HG02885 (cell line): ENCODE measurements at regions not wholly inside any gene's neighbourhood (a gene's known extent, or its start where the extent isn't known, plus 50 kb on each side); places are given as distances from the start of the nearest gene placed in this dataset.
"Not testable (repeated sequence)": the region's sequence is repeated elsewhere in the genome, so short reads cannot be mapped to it uniquely, and the experiment has no call there.

ENCODE experiments used
- ATAC-seq: cut with Tn5 transposase; IDR thresholded peaks from one replicate; pipeline ENCODE4 v1.9.1; 2021; ENCODE audit warnings: mild to moderate bottlenecking; ENCODE audit not compliant: unreplicated experiment, poor library complexity

- ATAC-seq = no peak
Observed at GRCh38 chr2:31739161-31739560, 158.4 kb upstream of the SRD5A2 start.

DNA sequence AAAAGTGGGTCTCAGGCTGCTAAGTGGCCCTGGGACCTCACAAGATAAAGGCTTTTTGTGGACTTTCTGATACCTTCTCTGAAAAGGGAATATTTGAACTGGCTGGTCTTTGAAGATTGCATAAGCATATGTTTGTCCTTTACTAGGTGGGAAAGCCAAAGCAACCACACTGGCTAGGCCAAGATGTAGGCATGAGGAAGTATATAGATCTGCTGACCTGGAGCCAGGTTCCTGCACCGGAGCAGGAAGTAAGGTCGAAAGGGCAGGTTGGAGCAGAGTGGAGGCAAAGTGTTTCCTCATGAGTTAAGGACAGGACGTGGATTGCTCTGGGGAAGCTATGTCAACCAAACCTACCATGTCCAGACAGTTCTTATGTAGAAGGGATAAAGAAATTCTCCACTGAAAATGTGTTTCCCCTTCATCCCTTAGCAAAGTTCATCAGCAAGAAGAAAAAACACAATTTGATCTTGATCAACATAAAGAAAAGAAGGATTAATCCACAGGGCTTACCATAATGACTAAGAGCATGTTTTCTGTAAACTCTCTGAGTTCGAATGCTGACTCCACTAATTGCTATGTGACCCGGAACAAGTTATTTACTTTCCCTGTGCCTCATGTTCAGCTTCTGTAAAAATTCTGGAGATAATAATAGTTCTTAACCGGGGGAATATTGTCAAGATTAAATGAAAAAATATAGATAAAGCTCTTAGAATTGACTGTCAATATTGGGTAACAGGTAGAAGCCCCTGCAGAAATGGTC, 156.1 kb upstream of the SRD5A2 start:
- ATAC-seq = no peak

DNA sequence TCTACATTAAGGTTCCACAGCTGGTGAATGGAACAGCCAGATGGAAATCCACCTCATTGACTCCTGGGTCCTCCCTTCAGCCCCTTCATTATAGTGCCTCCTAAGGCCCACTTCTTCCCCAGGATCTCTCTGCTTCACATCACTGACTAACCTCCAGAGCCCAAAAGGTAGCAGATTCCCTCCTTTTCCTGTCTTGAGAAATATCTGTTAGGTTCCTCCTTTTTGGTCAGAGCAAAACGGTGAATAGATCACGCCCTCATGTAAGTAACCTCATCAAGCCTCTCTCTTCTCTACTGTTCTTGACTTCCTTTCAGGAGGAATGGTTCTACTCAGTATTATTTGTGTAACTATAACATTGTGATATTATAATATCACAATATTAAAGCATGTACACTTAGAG, 155.0 kb upstream of the SRD5A2 start:
- ATAC-seq = no peak

GRCh38 chr2:31729442-31730092, 148.8 kb upstream of the SRD5A2 start:
- ATAC-seq = peak; percentile 38

GRCh38 chr2:31729065-31729439, 148.3 kb upstream of the SRD5A2 start:
- no peak for ATAC-seq

DNA sequence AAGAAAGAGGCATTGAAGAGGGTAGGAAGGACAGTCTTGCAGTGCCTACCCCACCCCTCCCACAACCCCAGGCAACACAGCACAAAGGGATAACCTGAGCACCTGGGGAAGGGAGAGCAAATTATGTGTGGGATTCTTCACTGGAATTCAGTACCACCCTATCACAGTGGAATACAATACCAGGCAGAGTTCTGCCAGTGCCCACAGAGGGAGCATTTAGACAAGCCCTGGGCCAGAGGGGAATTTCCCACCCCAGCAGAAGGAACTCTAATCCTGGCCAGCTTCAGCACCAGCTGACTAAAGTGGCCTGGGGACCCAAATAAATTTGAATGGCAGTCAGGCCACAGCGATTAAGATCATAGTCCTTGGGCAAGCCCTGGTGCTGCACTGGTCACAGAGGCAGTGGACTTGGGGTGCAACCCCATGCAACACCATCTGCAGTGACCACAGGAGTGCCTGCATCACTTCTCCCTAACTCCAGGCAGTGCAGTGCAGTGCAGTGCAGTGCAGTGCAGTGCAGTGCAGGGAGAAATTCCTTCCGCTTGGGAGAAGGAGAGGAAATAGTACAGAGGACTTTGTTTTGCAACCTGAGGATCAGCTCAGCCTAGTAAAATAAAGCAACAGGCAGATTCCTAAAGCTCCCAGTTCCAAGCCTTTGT, 147.8 kb upstream of the SRD5A2 start:
- ATAC-seq = no peak

DNA sequence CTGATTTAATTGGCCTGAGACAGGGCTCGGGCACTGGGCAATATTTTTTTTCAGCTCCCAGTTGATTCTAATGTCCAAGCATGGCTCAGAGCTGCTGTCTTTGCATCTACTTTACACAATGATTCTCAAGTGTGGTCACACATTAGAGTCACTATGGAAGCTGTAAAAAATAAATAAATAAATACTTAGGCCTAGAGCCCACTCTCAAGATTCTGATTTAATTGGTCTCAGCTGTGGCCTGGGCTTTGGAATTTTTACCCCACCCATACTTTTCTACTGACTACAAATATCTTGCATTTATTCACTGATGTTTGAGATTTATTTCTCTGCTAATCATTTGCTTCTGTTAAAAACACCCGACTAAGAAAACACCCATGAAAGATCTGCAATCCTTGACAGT, 145.7 kb upstream of the SRD5A2 start:
- no peak for ATAC-seq

GRCh38 chr2:31725444-31725843, 144.7 kb upstream of the SRD5A2 start:
- ATAC-seq = no peak

GRCh38 chr2:31711737-31712136, 131.0 kb upstream of the SRD5A2 start:
- ATAC-seq = no peak

- ATAC-seq = no peak
Observed at GRCh38 chr2:31710121-31710520, 129.4 kb upstream of the SRD5A2 start.

GRCh38 chr2:31707992-31708391, 127.3 kb upstream of the SRD5A2 start:
- no peak for ATAC-seq

GRCh38 chr2:31704561-31705212, 123.9 kb upstream of the SRD5A2 start:
- ATAC-seq = no peak

DNA sequence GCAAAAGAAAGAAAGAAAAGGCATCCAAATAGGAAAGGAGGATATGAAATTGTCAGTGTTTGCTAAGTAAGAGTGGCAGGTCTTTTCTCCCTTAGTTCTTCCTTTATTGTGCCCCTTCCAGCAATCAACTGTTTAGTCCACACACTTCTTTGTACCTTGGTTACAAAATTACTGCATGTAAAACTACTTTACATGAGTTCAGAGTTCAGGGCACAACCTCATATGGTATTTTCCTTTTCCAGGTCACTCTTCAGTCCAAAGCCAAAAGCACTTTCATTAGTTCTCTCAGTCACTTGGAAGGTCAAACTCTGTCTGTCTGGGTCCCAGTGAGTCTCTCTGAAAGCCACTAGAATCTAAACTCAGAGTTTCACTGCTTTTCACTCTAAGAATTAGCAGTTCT, 122.5 kb upstream of the SRD5A2 start:
- no peak for ATAC-seq

DNA sequence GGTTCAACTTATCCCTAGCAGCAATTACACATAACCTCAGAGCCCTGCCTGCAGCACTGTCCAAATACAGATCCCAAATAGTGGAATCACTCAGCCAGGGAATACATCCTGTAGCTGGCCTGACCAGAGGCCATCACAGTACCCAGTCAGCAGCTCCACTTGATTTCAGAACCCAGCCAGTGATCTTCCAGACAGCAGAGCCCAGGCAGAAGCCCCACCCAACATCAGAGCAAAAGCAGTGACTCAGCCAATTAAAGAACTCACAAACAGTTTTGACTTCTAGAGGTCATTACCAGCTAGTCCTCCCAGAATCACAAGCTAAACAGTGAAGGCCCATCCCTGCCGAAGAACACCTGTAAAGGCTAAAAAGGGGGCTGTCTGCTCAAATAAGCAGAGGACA, 118.0 kb upstream of the SRD5A2 start:
- ATAC-seq = no peak

DNA sequence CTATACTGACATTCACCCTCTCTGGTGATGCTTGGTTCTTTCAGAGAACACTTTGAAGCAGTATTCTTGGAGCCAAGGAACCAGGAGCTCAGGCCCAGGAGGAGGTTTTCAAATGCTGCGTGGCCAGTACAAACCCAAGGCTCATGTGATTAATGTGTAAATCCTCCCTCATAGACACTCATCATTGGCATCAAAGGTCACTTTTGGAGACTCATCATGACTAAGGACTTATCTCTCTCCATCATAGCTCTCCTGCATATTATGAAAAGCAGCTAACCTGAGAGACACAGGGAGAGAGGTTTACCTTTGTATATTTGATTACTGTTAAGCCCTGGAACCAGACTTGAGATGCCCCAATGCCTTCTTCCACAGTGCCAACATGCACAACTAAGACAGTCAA, 115.3 kb upstream of the SRD5A2 start:
- ATAC-seq = no peak

- ATAC-seq = no peak
Observed at GRCh38 chr2:31694444-31694843, 113.7 kb upstream of the SRD5A2 start.

DNA sequence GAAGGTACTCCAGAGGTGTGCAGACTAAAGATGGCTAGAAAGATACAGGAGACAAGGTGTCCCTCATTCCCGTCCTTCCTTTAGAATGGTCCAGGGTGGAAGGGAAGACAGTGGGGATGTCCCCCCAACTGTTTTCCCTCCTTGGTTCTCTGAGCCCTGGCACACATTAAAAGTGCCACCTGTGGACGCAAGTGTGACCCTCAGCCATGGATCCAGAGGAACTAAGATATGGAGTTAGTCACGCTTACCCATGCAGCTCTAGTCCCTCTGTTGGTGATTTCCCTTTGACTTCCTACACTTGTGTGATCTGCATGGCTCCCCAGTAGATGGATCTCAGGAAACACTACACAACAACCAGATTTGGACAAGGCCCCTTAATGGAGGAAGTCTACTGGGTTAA, 113.1 kb upstream of the SRD5A2 start:
- ATAC-seq = no peak

DNA sequence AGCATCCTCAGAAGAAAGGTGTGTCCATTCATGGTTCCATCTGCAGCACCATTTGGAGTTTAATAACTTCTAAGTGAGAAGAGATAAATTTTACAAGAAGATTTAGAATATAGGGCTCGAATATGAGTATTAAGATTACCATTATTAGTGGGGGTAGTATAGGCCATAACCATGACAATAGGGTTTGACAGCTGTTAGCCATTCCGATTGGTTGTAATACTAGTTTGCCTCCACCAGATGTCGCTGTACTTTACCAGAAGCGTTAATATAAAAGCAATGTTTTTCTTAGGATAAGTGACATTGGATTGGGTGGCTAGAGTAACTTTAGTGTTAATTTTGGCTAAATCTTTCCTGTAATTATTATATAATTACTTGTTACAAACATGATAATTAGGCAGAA, 107.5 kb upstream of the SRD5A2 start:
- no peak for ATAC-seq

DNA sequence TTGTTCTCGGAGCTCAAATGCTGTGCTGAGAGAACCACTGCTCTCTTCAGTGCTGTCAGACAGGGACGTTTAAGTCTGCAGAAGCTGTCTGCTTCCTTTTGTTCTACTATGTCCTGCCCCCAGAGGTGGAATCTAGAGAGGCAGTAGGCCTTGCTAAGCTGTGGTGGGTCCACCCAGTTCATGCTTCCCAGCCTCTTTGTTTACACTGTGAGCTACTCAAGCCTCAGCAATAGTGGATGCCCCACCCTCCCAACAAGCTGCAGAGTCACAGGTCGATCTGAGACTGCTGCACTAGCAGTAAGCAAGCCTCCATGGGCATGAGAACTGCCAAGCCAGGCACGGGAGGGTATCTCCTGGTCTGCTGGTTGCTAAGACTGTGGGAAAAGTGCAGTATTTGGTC, 102.8 kb upstream of the SRD5A2 start:
- ATAC-seq = not testable (repeated sequence)

- ATAC-seq = no peak
Observed at GRCh38 chr2:31675485-31675901, 94.8 kb upstream of the SRD5A2 start.

DNA sequence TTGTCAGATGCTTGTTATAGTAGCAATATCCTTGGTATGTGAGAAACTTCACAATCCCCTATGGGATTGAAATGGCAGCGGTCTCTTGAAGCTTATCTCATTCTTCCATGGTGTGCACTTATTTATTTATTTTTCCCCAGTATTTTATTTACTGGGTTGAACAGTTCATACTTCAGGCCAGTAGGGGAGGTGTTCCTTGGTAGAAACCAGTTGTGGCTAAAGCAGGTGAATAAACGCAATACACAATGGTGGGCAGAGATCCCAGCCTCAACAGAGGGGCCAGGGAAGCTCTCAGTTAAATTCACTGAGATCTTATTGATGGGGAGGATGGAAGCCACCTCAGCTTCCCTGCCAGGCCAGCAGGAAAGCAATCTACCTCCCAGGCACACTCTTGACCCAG, 93.7 kb upstream of the SRD5A2 start:
- ATAC-seq = no peak
